GM12874 (cell line): ENCODE measurements at regions not wholly inside any gene's neighbourhood (a gene's known extent, or its start where the extent isn't known, plus 50 kb on each side); places are given as distances from the start of the nearest gene placed in this dataset.

ENCODE experiments used
- TF ChIP-seq, protein P1 (sequence below): IDR thresholded peaks from 2 replicates; pipeline ENCODE4 v1.5.1; 2011; ENCODE audit warnings: low read depth, mild to moderate bottlenecking, control low read depth, low read length, moderate library complexity; ENCODE audit not compliant: insufficient read depth

DNA sequence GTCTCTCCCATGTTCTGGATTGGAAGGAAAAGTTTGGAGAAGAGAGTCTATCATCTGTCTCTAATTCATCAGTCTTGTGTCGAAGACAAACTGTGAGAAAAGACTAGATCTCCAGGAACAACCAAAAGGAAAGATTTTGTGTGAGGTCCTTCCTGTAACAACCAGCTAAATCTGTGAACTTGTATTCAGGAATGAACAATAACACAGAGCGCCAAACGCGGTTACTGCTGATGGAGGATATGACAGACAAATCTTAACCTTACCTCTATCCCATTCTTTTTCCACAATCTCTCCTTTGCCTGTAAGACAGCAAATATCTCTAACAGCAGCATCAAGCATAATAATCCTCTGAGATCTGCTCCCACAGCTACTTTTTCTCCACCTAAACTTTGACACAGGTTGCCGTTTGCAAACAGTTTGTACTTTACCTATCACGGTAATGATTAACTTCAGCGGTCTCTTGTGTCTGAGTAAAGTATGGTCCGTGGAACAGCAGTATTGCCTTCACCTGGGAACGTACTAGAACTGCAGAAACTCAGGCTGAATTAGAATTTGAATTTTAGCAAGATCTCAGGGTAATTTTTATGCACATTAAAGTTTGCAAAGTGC lies 387.6 kb downstream of the ELAVL2 start:
- TF ChIP-seq, protein P1, sequence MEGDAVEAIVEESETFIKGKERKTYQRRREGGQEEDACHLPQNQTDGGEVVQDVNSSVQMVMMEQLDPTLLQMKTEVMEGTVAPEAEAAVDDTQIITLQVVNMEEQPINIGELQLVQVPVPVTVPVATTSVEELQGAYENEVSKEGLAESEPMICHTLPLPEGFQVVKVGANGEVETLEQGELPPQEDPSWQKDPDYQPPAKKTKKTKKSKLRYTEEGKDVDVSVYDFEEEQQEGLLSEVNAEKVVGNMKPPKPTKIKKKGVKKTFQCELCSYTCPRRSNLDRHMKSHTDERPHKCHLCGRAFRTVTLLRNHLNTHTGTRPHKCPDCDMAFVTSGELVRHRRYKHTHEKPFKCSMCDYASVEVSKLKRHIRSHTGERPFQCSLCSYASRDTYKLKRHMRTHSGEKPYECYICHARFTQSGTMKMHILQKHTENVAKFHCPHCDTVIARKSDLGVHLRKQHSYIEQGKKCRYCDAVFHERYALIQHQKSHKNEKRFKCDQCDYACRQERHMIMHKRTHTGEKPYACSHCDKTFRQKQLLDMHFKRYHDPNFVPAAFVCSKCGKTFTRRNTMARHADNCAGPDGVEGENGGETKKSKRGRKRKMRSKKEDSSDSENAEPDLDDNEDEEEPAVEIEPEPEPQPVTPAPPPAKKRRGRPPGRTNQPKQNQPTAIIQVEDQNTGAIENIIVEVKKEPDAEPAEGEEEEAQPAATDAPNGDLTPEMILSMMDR = no peak

DNA sequence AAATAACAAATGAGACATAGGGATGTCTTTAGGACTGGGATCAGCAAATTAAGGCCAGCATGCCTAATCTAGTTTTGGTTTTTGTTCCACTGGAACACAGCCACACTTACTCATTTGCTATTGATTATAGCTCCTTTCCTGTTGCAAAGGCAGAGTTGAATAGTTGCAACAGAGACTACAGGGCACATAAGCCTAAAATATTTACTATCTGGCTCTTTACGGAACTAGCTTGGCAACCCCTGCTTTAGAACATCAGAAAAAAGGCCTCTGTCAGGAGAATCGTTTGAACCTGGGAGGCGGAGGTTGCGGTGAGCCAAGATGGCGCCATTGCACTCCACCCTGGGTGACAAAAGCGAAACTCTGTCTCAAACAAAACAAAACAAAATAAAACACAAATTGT lies 384.8 kb downstream of the ELAVL2 start:
- TF ChIP-seq, protein P1 = no peak

DNA sequence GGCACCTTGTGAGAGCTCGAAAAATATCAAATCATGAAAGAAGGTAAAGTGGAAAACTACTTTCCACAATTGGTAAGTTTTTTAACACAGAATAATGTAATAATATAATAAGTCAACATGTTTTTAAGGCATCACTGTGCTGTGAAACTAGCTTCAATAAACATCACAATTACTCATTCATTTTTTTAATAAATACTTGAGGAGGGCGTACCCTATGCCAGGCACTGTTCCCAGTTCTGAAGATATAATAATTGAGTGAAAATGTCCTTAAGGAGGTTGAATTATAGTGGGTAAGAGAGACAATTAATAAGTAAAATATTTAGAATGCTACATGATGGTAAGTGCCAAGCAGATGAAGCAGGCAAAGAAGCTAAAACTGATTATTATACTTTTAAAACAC lies 381.4 kb downstream of the ELAVL2 start:
- TF ChIP-seq, protein P1 = no peak

DNA sequence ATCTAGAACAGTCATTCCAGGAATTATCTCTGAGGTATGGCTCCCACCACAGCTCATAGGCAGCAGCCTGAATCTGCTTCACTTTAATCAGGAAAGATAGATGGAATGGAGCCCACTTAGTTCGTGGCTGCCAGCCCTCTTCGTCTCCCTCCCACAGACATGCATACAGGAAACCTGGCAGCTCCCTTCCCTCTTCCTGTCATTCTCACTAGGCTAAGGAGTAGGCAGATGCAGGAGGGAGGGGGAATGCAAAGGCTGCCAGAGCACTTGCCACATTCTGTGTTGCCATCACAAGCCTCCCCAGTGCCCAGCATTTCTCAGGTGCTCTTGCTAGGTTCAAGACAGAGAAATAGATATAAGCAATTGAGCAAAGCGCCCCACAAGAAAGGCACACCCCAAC lies 378.9 kb downstream of the ELAVL2 start:
- TF ChIP-seq, protein P1 = no peak

DNA sequence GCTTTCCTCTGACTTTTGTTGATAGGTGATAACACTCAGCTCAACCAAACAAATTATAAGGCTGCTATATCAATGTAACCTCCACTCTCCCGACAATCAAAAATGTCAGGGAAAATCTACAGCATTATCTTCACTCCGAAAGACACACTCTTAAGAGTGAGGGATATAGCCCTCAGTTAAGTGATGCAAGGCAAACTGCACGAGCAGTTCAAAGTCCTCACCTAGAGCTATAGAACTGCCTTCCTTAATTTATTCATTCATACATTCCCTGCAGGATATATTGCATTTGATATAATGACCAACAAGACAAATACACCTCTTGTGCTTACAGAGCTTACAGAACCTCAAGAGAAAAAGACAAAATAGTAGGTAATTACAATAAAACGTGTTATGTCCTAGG lies 378.1 kb downstream of the ELAVL2 start:
- TF ChIP-seq, protein P1 = no peak

DNA sequence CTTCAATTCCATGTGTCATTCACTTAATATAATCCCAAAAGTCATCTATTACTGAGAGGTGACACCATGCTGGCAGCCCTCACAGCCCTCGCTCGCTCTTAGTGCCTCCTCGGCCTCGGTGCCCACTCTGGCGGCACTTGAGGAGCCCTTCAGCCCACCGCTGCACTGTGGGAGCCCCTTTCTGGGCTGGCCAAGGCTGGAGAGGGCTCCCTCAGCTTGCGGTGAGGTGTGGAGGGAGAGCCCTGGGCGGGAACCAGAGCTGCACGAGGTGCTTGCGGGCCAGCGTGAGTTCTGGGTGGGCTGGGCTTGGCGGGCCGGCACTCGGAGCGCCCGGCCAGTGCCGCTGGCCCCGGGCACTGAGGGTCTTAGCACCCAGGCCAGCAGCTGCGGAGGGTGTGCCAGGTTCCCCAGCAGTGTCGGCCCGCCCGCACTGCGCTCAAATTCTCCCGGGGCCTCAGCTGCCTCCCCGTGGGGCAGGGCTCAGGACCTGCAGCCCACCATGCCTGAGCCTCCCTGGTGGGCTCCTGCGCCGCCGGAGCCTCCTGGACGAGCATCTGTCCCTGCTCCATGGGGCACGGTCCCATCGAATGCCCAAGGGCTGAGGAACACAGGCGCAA lies 374.1 kb downstream of the ELAVL2 start:
- TF ChIP-seq, protein P1 = no peak

DNA sequence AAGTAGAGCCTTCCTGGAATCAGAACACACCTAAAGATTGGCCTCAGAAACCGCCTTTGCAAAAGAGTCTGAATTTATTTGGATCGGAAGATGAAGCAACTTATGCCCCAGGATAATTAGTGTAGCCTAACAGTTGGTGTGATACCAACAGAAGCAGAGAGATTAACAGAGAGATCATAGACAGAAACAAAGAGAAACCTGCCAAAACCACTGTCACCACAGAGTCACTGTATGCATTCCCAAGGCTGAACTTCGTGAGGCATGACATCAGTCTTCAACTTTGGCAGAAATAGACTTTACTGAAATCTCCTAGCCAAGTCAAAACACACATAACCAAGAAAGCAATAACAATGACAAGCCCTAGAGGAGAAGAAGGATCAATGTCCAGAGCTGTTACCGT lies 361.8 kb downstream of the ELAVL2 start:
- TF ChIP-seq, protein P1 = no peak
